K562 (cell line): ENCODE measurements at regions not wholly inside any gene's neighbourhood (a gene's known extent, or its start where the extent isn't known, plus 50 kb on each side); places are given as distances from the start of the nearest gene placed in this dataset.
A peak's percentile ranks its signal among the peaks of the same experiment; 100 is the strongest.

Source experiments
- ATAC-seq: fragments of 200-7000 bp; cut with Tn5 transposase; 3 replicates; pipeline ENCODE4 v1.9.1; 2020; ENCODE audit warnings: moderate library complexity
- BruUV-seq: library from RNA; stranded (reverse); fragments of 400-500 nt; replicated peaks from 2 replicates; lab custom pipeline; 2021; lab: Mats Ljungman, UMichigan
- CTCF ChIA-PET: fragments of 300-600 bp; formaldehyde crosslinking; extraction: SDS; loops from one replicate; lab custom pipeline; 2021; ENCODE audit warnings: low intra/inter-chr PET ratio; lab: Yijun Ruan, JAX
- POLR2A ChIA-PET: fragments of 300-600, 350-650 bp; sonication (Branson Sonifier 250); formaldehyde crosslinking; extraction: SDS; loops from one replicate; lab custom pipeline; 2021; ENCODE audit warnings: antibody characterized with exemption, inconsistent platforms; lab: Yijun Ruan, JAX
- DNase-seq, 4 experiments: peaks; one replicate each; pipeline versions ENCODE4 v3.0.0 to v3.0.0-alpha.2; 2011 to 2018; ENCODE audit warnings: low spot score in 3 of 4, mixed read lengths in 3 of 4; ENCODE audit errors: extremely low read depth in 1 of 4
- FAIRE-seq: peaks from 2 replicates; lab custom pipeline; 2011; peaks lifted over from hg19 to GRCh38; lab: Jason Lieb, UNC
- H2AFZ ChIP-seq: 2 replicates; pipeline ENCODE4 v1.6.0; 2011; ENCODE audit warnings: low read depth, low read length, control low read depth, inconsistent platforms
- H3K27ac ChIP-seq: fragments of 200-600 bp; 3 replicates; pipeline ENCODE4 v1.8.0; 2011; ENCODE audit warnings: low read depth, mild to moderate bottlenecking, control low read depth, inconsistent platforms, low read length, moderate library complexity, mixed read lengths; ENCODE audit errors: extremely low read depth
- H3K27me3 ChIP-seq, 2 experiments: fragments of 300-600 bp in 1 of 2; 2 replicates in 1 of 2; 3 replicates in 1 of 2; pipeline versions ENCODE4 v1.6.0 to v1.8.0; 2011; ENCODE audit warnings: inconsistent platforms in 2 of 2, low read length in 2 of 2, mild to moderate bottlenecking in 1 of 2, mixed read lengths in 1 of 2, moderate library complexity in 1 of 2; ENCODE audit not compliant: control insufficient read depth in 2 of 2, insufficient read depth in 2 of 2
- H3K36me3 ChIP-seq: fragments of 300-600 bp; 3 replicates; pipeline ENCODE4 v1.8.0; 2011; ENCODE audit warnings: mild to moderate bottlenecking, low read length, inconsistent platforms; ENCODE audit not compliant: control insufficient read depth, insufficient read depth
- H3K4me1 ChIP-seq, 2 experiments: fragments of 200-600 bp in 1 of 2; replicated peaks in 1 of 2; 2 replicates in 1 of 2; 3 replicates in 1 of 2; pipeline versions ENCODE4 v1.5.1 to v1.8.0; 2011; ENCODE audit warnings: inconsistent platforms in 2 of 2, low read length in 2 of 2, mild to moderate bottlenecking in 1 of 2, mixed read lengths in 1 of 2, moderate library complexity in 1 of 2; ENCODE audit not compliant: control insufficient read depth in 2 of 2, insufficient read depth in 2 of 2
- H3K4me2 ChIP-seq: 2 replicates; pipeline ENCODE4 v1.6.1; 2011; ENCODE audit warnings: low read length, control low read depth, inconsistent platforms, mixed read lengths; ENCODE audit not compliant: insufficient read depth
- H3K4me3 ChIP-seq: fragments of 200-600 bp; sonication (generic), shearing (Covaris generic); 2 replicates; pipeline ENCODE4 v1.5.1; 2016; ENCODE audit warnings: control low read depth, inconsistent platforms
- H3K79me2 ChIP-seq: fragments of 200-600 bp; 3 replicates; pipeline ENCODE4 v1.8.0; 2011; ENCODE audit warnings: low read length, inconsistent platforms; ENCODE audit not compliant: control insufficient read depth, insufficient read depth
- H3K9ac ChIP-seq, 2 experiments: 2 replicates each; pipeline versions ENCODE4 v1.6.0 to v1.6.1; 2011; ENCODE audit warnings: low read depth in 2 of 2, low read length in 2 of 2, control low read depth in 1 of 2, inconsistent platforms in 1 of 2, mild to moderate bottlenecking in 1 of 2, mixed read lengths in 1 of 2; ENCODE audit not compliant: insufficient read depth in 1 of 2
- H3K9me1 ChIP-seq: one replicate; pipeline ENCODE4 v1.6.0; 2011; ENCODE audit warnings: inconsistent platforms, mild to moderate bottlenecking, low read length, moderate library complexity; ENCODE audit not compliant: control insufficient read depth, insufficient read depth
- H3K9me3 ChIP-seq: replicated peaks from 2 replicates; pipeline ENCODE4 v1.5.1; 2011; ENCODE audit warnings: low read depth, low read length, inconsistent platforms; ENCODE audit not compliant: control insufficient read depth, insufficient read depth
- H4K20me1 ChIP-seq: replicated peaks from 2 replicates; pipeline ENCODE4 v1.6.1; 2011; ENCODE audit warnings: low read length, inconsistent platforms, mixed read lengths; ENCODE audit not compliant: control insufficient read depth, insufficient read depth
- HDAC6 ChIP-seq: IDR thresholded peaks from 2 replicates; pipeline ENCODE4 v1.6.1; 2012; ENCODE audit warnings: low read depth, mild to moderate bottlenecking, control low read depth, inconsistent platforms, low read length, moderate library complexity
- MLLT1 ChIP-seq, 2 experiments: fragments of 450-650 bp; IDR thresholded peaks; 2 replicates each; pipeline ENCODE4 v1.6.1; 2016
- NELFE ChIP-seq: IDR thresholded peaks from 2 replicates; pipeline ENCODE4 v1.6.1; 2011; ENCODE audit warnings: mild to moderate bottlenecking; ENCODE audit not compliant: insufficient read depth, insufficient read length
- NFIC ChIP-seq: fragments of 450-650 bp; IDR thresholded peaks from 2 replicates; pipeline ENCODE4 v1.6.1; 2017; ENCODE audit warnings: mild to moderate bottlenecking, inconsistent platforms
- NFIX ChIP-seq: fragments of 250-450 bp; sonication (Bioruptor Pico); IDR thresholded peaks from 2 replicates; pipeline ENCODE4 v1.4.0; 2020; ENCODE audit warnings: low read depth, mild to moderate bottlenecking, moderate library complexity
- ZNF398 ChIP-seq: fragments of 250-450 bp; sonication (Bioruptor Pico); IDR thresholded peaks from 2 replicates; pipeline ENCODE4 v1.8.0; 2021; ENCODE audit warnings: moderate library complexity, mild to moderate bottlenecking, inconsistent platforms
- WGBS: fragments of 100-300 bp; shearing (Covaris generic); methylation state at CpG from one replicate; pipeline ENCODE4 v1.1.6; 2016; ENCODE audit warnings: low coverage, mixed read lengths; ENCODE audit not compliant: insufficient coverage; ENCODE audit errors: missing lambda C conversion rate; 5-methylcytosine and 5-hydroxymethylcytosine counted together
- in situ Hi-C: fragments of 300-500 bp; cut with MboI; formaldehyde crosslinking; loops from 4 replicates; pipeline ENCODE4 v1.15.0; 2018; ENCODE audit warnings: inconsistent platforms, mixed read lengths
- intact Hi-C: fragments of 100-400 bp; cut with micrococcal nuclease; formaldehyde crosslinking; loops from 2 replicates; pipeline ENCODE4 v1.14.2; 2022

- H3K4me3 ChIP-seq: no peak overlapping the region
- TF ChIP-seq NELFE: peak; percentile 17
- TF ChIP-seq MLLT1 (IDR thresholded peaks at IDR 0.05): no peak
- TF ChIP-seq, all 486 proteins: peak for 1
- no peaks in the 10 kb centered on the region for H3K9me3 ChIP-seq
- no peak for DNase-seq
- H3K27ac ChIP-seq: no peak overlapping the region
- FAIRE-seq: no peak
- H3K4me1 ChIP-seq: no peaks in the 10 kb centered on the region
- in situ Hi-C loops: no loop called here
- ChIA-PET POLR2A (no interaction called here), CTCF (no interaction called here)
- H3K27me3 ChIP-seq: no peaks in the 10 kb centered on the region
- no peaks in the 10 kb centered on the region for H4K20me1 ChIP-seq
- no peak overlapping the region for H3K4me2 ChIP-seq
- BruUV-seq: no TSS peak
- H3K79me2 ChIP-seq: no peaks in the 10 kb centered on the region
- H3K9ac ChIP-seq: no peak overlapping the region
- intact Hi-C loops: no loop called here
- ATAC-seq: no peak
- no peaks in the 10 kb centered on the region for H3K9me1 ChIP-seq
- no peaks in the 10 kb centered on the region for H3K36me3 ChIP-seq
- WGBS: 11% methylated on average over 1 of the region's 1 CpG
- H2AFZ ChIP-seq: no peak overlapping the region
Measured at GRCh38 chr10:64454962-64455361, 933.8 kb downstream of the REEP3 start.

GRCh38 chr10:64458306-64458705 lies 937.1 kb downstream of the REEP3 start:
- no TSS peak for BruUV-seq
- no peak for DNase-seq
- ChIA-PET POLR2A (no interaction called here), CTCF (no interaction called here)
- H3K4me1 ChIP-seq: no peaks in the 10 kb centered on the region
- no peak overlapping the region for H3K27ac ChIP-seq
- no peak for TF ChIP-seq ZNF398 (CRISPR knock-in tag)
- peak; percentile 92 for TF ChIP-seq NFIX
- peak; percentile 88 for TF ChIP-seq NFIC
- no peak for TF ChIP-seq HDAC6
- no peak overlapping the region for H2AFZ ChIP-seq
- FAIRE-seq: no peak
- H3K36me3 ChIP-seq: no peaks in the 10 kb centered on the region
- H3K9ac ChIP-seq: no peak overlapping the region
- in situ Hi-C loops: no loop called here
- H3K4me3 ChIP-seq: no peak overlapping the region
- H3K79me2 ChIP-seq: no peaks in the 10 kb centered on the region
- intact Hi-C loops: no loop called here
- H3K9me1 ChIP-seq: no peaks in the 10 kb centered on the region
- H3K4me2 ChIP-seq: no peak overlapping the region
- WGBS: 38% methylated on average over 1 of the region's 1 CpG
- no peaks in the 10 kb centered on the region for H4K20me1 ChIP-seq
- ATAC-seq: no peak
- no peaks in the 10 kb centered on the region for H3K27me3 ChIP-seq
- no peaks in the 10 kb centered on the region; the same call in 1 of the 2 replicates for H3K9me3 ChIP-seq
